Colonic mucosa (tissue), 4 donors: ENCODE measurements at regions not wholly inside any gene's neighbourhood (a gene's known extent, or its start where the extent isn't known, plus 50 kb on each side); places are given as distances from the start of the nearest gene placed in this dataset.
"Not testable (repeated sequence)": the region's sequence is repeated elsewhere in the genome, so short reads cannot be mapped to it uniquely, and the experiment has no call there.

Experiments
- DNase-seq: peaks from one replicate; pipeline ENCODE4 v3.0.0-alpha.2; 2020
- H3K27ac ChIP-seq: fragments of 200-600 bp; one replicate; pipeline ENCODE4 v1.8.0; 2021
- H3K27me3 ChIP-seq: fragments of 200-600 bp; one replicate; pipeline ENCODE4 v1.8.0; 2021
- H3K36me3 ChIP-seq: fragments of 200-600 bp; one replicate; pipeline ENCODE4 v1.8.0; 2021
- H3K4me1 ChIP-seq: fragments of 200-600 bp; one replicate; pipeline ENCODE4 v1.8.0; 2021; ENCODE audit warnings: mild to moderate bottlenecking
- H3K4me3 ChIP-seq: fragments of 200-600 bp; one replicate; pipeline ENCODE4 v1.8.0; 2021
- H3K9ac ChIP-seq, 2 donors: one replicate each; pipeline ENCODE4 v1.7.0; 2013; ENCODE audit warnings: control low read depth in 2 of 2, low read depth in 2 of 2, low read length in 2 of 2
- H3K9me3 ChIP-seq: fragments of 200-600 bp; one replicate; pipeline ENCODE4 v1.8.0; 2021
- intact Hi-C: fragments of 100-400 bp; cut with DNase I; formaldehyde crosslinking; loops from one replicate; pipeline ENCODE4 v1.14.1; 2022
- TF ChIP-seq, protein P1 (sequence below): fragments of 200-600 bp; IDR thresholded peaks from one replicate; pipeline ENCODE4 v1.8.0; 2022; ENCODE audit warnings: antibody characterized with exemption, mild to moderate bottlenecking
- donor health status: healthy.
- donor health status: DM: no; HTN: no; CAD: no.
- donor health status: DM: no; HTN: no; CAD: no.

DNA sequence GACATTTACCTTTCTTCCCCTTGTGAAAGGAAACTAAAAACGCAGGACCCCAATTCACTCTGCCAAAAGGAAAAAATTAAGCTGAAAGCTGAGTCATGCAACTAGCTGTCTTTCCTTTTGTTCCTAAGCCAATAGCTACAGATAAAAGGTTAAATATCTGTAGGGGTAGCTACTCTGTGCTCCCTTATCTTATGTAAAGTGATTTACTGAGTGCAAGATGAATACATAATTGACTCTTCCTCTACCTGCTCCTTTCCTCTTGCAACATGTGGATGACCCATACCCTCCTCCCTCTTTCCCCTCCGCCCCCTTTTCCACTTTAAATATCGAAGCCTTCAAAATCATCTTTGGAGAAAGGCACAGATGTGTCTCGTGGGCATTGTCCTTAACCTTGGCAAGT lies 68.0 kb upstream of the ZNF157 start:
- Histone ChIP-seq H3K36me3 (no peaks in the 10 kb centered on the region), H3K9me3 (no peaks in the 10 kb centered on the region), H3K4me1 (no peaks in the 10 kb centered on the region), H3K27me3 (no peaks in the 10 kb centered on the region), H3K4me3 (no peak overlapping the region), H3K27ac (no peak overlapping the region), H3K9ac (no peak overlapping the region)
- intact Hi-C loops: no loop called here
- DNase-seq: no peak
- TF ChIP-seq, protein P1, sequence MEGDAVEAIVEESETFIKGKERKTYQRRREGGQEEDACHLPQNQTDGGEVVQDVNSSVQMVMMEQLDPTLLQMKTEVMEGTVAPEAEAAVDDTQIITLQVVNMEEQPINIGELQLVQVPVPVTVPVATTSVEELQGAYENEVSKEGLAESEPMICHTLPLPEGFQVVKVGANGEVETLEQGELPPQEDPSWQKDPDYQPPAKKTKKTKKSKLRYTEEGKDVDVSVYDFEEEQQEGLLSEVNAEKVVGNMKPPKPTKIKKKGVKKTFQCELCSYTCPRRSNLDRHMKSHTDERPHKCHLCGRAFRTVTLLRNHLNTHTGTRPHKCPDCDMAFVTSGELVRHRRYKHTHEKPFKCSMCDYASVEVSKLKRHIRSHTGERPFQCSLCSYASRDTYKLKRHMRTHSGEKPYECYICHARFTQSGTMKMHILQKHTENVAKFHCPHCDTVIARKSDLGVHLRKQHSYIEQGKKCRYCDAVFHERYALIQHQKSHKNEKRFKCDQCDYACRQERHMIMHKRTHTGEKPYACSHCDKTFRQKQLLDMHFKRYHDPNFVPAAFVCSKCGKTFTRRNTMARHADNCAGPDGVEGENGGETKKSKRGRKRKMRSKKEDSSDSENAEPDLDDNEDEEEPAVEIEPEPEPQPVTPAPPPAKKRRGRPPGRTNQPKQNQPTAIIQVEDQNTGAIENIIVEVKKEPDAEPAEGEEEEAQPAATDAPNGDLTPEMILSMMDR: no peak

DNA sequence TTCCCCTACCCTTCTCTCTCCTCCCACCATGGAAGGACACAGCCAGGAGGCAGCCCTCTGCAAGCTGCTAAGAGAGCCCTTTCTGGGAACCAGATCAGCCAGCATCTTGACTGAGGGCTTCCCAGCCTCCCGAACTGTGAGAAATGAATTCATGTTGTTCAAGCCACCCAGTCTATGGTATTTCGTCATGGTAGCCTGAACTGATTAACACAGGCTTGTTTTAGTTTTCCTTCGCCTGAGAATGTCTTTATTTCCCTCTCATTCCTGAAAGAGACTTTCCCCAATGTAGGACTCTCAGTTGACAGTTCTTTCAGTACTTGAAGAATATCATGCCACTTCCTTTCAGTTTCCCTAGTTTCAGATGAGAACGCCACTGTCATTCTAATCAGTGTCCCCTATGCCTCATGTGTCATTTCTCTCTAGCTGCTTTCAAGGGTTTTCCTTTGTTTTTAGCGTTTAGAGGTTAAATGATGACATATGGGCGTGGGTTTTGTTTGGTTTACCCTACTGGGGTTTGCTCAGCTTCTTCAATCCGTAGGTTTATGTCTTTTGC lies 63.8 kb upstream of the ZNF157 start:
- H3K36me3 ChIP-seq, intact Hi-C loops, DNase-seq, H3K4me3 ChIP-seq, H3K9me3 ChIP-seq, H3K27me3 ChIP-seq, H3K9ac ChIP-seq, H3K27ac ChIP-seq, H3K4me1 ChIP-seq: not testable (repeated sequence)

DNA sequence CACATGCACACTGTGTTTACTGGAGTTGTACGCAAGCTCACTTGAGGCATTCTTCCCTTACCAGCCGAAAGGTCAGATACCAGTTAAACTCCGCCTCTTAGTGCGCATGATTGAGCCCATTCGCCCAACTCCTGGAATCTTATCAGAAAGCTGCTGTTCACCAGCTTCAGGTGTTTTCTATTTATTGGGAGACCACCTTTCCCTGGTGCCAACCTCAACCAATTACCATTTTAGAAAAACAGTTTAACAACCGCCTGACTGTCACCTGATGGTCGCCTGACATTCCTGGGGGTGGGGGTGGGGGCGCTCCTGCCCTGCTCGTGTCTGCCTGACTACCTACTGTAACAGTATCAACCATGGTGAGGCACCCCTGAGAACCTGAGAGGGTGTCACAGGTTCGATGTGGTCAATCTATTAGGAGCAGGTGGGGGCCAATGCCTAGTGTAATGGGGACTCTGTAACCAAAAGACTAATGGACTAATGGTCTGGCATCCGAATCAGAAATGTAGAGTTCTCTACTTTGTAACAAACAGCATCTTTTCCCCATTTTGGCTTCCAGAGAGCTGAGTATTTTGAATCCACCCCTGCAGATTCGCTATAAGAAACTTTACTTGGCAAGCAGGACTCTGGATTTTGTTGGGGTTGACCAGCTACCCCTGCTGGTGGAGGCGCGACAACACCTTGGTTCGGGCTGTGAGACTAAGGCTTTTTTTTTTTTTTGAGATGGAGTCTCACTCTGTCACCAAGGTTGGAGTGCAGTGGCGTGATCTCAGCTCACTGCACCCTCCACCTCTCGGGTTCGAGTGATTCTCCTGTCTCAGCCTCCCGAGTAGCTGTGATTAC lies 58.2 kb upstream of the ZNF157 start:
- no peak overlapping the region for H3K27ac ChIP-seq
- H3K9me3 ChIP-seq: no peaks in the 10 kb centered on the region
- DNase-seq: peak; percentile 26
- intact Hi-C loops: no loop called here
- no peak overlapping the region for H3K9ac ChIP-seq
- TF ChIP-seq, protein P1: peak; percentile 30
- no peaks in the 10 kb centered on the region for H3K27me3 ChIP-seq
- no peaks in the 10 kb centered on the region for H3K36me3 ChIP-seq
- H3K4me1 ChIP-seq: no peaks in the 10 kb centered on the region
- no peak overlapping the region for H3K4me3 ChIP-seq

DNA sequence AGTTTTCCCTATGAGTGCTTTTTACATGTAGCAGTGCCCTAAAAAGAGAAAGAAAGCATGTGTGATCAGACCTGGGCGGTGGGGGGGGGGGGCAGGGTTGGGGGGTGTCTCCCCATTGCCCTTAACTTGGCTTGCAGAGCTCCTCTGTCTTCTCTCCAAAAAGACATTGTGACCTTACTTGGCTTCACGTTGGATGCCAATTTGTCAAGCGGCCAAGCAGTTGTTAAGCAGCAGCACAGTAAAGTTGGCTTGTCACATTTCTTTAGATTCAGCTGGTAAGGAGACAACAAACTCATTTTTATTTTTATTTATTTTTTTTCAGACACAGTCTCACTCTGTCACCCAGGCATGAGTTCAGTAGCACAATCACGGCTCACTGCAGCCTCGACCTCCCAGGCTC lies 57.3 kb upstream of the ZNF157 start:
- DNase-seq: no peak
- no peaks in the 10 kb centered on the region for H3K27me3 ChIP-seq
- no peaks in the 10 kb centered on the region for H3K4me1 ChIP-seq
- intact Hi-C loops: no loop called here
- no peaks in the 10 kb centered on the region for H3K36me3 ChIP-seq
- TF ChIP-seq, protein P1: no peak
- H3K27ac ChIP-seq: no peak overlapping the region
- no peaks in the 10 kb centered on the region for H3K9me3 ChIP-seq
- H3K4me3 ChIP-seq: no peak overlapping the region
- no peak overlapping the region for H3K9ac ChIP-seq

DNA sequence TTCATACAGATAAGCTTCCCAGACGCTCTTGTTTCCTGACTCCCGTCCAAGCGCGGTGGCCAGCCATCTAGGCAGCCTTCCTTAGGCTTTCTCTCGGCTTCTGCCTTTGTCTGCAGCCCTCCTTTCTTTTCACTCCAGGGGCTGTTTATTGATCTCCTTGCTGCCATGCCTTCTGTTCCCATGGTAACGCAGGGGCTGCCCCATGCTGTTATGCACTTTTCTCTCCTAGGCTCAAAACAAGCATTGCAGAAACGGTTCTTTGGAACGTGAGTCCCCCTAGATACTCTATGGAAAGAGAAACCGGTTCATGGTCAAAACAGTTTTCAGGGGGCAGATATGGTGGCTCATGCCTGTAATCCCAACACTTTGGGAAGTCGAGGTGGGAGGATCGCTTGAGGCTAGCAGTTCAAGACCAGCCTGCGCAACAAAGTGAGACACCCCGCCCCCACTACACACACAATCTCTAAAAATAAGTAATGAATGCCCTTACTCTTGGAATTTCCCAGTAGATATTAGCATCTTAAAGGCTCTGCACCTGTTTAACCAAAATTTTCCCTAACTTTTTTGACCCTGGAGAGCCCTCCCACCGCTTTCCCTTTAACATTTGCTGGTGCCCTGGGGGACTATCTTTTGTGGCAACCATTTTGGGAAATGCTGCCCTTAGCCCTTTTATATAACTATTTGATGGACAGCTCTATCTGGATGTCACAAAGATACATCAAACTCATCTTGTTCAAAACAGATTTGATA lies 53.9 kb upstream of the ZNF157 start:
- Histone ChIP-seq H3K4me1 (no peaks in the 10 kb centered on the region), H3K27ac (no peak overlapping the region), H3K9ac (no peak overlapping the region), H3K36me3 (no peaks in the 10 kb centered on the region), H3K4me3 (no peak overlapping the region), H3K9me3 (no peaks in the 10 kb centered on the region), H3K27me3 (no peaks in the 10 kb centered on the region)
- TF ChIP-seq, protein P1: no peak
- no peak for DNase-seq
- intact Hi-C loops: no loop called here
